ENCODE measurements at regions not wholly inside any gene's neighbourhood (a gene's known extent, or its start where the extent isn't known, plus 50 kb on each side); places are given as distances from the start of the nearest gene placed in this dataset.

DNA sequence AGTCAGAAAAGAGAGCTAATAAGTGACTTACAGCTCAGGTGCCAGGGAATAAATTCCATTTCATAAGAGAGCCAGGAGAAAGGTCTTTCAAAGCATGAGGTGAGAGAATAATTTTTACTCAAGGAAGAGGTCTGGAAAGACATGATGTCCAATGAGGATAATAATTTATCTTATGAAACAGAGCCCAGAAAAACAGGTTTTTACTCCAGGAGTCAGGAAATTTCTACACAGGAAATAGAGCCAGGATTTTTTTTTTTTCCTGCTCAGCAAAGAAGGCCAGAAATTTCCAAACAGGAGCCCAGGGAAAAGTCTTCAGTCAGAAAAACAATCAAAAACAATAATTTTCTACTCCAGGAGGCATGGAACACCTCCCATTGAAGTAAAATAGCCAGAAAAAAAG, 1185.7 kb upstream of the TSPY4 start:
- TF ChIP-seq, protein P1, sequence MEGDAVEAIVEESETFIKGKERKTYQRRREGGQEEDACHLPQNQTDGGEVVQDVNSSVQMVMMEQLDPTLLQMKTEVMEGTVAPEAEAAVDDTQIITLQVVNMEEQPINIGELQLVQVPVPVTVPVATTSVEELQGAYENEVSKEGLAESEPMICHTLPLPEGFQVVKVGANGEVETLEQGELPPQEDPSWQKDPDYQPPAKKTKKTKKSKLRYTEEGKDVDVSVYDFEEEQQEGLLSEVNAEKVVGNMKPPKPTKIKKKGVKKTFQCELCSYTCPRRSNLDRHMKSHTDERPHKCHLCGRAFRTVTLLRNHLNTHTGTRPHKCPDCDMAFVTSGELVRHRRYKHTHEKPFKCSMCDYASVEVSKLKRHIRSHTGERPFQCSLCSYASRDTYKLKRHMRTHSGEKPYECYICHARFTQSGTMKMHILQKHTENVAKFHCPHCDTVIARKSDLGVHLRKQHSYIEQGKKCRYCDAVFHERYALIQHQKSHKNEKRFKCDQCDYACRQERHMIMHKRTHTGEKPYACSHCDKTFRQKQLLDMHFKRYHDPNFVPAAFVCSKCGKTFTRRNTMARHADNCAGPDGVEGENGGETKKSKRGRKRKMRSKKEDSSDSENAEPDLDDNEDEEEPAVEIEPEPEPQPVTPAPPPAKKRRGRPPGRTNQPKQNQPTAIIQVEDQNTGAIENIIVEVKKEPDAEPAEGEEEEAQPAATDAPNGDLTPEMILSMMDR (IDR thresholded peaks at IDR 0.05; ENCODE audit: borderline replicate concordance), result no peak
- H3K4me3 ChIP-seq, result no peak overlapping the region
- H3K9me3 ChIP-seq (replicated peaks), result no peaks in the 10 kb centered on the region
- intact Hi-C loops (cut with micrococcal nuclease), result no loop called here
- H3K27me3 ChIP-seq (ENCODE audit: low read depth), result no peaks in the 10 kb centered on the region
- no peaks in the 10 kb centered on the region for H3K36me3 ChIP-seq
- no peaks in the 10 kb centered on the region for H3K4me1 ChIP-seq
- H3K27ac ChIP-seq (replicated peaks), result peak overlapping the region; percentile 19
- DNase-seq, result no peak

DNA sequence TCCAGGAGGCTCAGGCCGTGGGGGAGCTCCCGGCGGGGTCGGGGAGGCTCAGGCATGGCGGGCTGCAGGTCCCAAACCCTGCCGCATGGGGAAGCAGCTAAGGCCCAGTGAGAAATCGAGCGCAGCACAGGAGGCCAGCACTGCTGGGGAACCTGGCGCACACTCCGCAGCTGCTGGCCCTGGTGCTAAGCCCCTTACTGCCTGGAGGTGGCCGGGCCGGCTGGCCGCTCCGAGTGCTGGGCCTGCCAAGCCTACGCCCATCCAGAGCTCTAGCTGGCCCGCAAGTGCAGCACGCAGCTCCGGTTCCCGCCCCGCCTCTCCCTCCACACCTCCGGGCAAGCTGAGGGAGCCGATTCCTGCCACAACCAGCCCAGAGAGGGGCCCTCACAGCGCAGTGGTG, 1208.7 kb upstream of the TSPY4 start:
- TF ChIP-seq, protein P1 (IDR thresholded peaks at IDR 0.05; ENCODE audit: borderline replicate concordance), result no peak
- no peaks in the 10 kb centered on the region for H3K9me3 ChIP-seq (replicated peaks)

DNA sequence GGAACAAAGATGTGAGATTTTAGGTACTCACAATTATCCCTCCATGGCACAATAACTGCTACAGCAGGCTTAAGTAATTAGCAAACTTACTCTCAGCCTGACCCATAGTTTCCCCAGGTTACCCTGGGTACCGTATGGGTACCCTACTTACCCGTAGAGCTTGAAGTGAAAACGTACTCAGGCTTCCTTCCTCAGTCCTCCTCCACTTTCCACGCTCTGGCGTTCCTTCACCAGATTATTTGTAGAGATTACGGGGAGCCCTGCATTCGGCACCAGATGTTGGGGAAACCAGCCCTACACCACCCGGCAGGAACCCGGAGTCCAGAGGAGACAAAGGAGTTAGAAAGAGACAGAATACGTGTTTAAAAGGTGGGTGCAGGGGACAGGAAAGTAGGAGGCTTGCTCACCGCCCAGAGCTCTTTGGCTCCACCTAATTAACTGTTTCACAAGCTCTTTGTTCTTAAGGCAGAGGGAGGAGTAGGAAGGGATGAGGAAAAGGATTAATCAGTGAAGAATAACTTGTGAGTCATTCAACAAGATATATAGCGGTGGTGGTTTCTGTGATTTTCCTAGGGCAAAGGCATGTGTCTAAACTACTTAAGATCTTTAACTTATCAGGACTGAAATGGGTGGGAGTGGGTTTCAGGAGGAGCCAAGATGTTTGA, 1211.2 kb upstream of the TSPY4 start:
- Histone ChIP-seq H3K36me3 (no peaks in the 10 kb centered on the region), H3K4me3 (no peak overlapping the region), H3K27me3 (ENCODE audit: low read depth) (no peaks in the 10 kb centered on the region), H3K27ac (replicated peaks) (no peak overlapping the region), H3K9me3 (replicated peaks) (no peaks in the 10 kb centered on the region), H3K4me1 (no peaks in the 10 kb centered on the region)
- no peak for DNase-seq
- TF ChIP-seq, protein P1 (IDR thresholded peaks at IDR 0.05; ENCODE audit: borderline replicate concordance), result no peak
- intact Hi-C loops (cut with micrococcal nuclease), result no loop called here

More for the DNA sequence above, 1208.7 kb upstream of the TSPY4 start:
- no peaks in the 10 kb centered on the region for H3K4me1 ChIP-seq
- H3K27me3 ChIP-seq (ENCODE audit: low read depth), result no peaks in the 10 kb centered on the region
- DNase-seq, result no peak
- intact Hi-C loops (cut with micrococcal nuclease), result no loop called here
- H3K36me3 ChIP-seq, result no peaks in the 10 kb centered on the region
- no peak overlapping the region for H3K27ac ChIP-seq (replicated peaks)
- H3K4me3 ChIP-seq, result no peak overlapping the region

DNA sequence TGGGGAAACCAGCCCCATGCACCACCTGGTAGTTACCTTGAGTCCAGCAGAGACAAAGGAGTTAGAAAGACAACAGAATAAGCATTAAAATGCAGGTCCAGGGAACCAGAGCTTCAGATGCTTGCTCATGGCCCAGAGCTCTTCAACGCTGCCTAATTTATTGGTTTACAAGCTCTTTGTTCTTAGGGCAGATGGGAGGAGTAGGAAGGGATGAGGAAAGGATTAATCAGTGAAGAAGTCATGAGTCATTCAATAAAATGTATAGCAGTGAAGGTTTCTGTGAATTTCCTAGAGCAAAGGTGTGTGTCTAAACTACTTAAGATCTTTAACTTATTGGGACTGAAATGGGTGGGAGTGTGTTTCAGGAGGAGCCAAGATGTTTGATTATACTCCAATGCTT, 1210.3 kb upstream of the AMELY start:
- Histone ChIP-seq H3K36me3 (no peaks in the 10 kb centered on the region), H3K9me3 (replicated peaks) (no peaks in the 10 kb centered on the region), H3K27ac (replicated peaks) (no peak overlapping the region), H3K27me3 (ENCODE audit: low read depth) (no peaks in the 10 kb centered on the region), H3K4me3 (no peak overlapping the region), H3K4me1 (no peaks in the 10 kb centered on the region)
- DNase-seq, result no peak
- intact Hi-C loops (cut with micrococcal nuclease), result no loop called here
- TF ChIP-seq, protein P1 (IDR thresholded peaks at IDR 0.05; ENCODE audit: borderline replicate concordance), result no peak

DNA sequence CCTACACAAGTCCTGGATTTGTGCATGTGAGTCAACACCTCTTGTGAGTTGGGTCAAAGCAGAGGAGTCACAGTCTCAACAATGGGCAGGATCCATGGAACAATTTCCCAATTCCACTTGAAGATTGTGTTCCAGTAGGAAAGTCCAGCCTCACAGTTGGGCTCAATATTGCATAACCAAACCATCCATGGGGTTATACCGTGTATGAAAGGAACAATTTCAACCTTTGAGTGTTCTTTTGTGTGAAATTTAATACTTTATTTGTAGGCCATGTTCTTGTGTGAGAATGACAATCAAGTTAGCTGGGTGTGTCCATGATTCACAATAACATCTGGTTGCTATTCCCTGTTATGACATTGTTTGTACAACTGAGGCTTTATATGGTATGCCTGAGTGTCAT, 1182.9 kb upstream of the AMELY start:
- TF ChIP-seq, protein P1 (IDR thresholded peaks at IDR 0.05; ENCODE audit: borderline replicate concordance), result no peak
- Histone ChIP-seq H3K4me3 (no peak overlapping the region), H3K36me3 (no peaks in the 10 kb centered on the region), H3K4me1 (no peaks in the 10 kb centered on the region), H3K27me3 (ENCODE audit: low read depth) (no peaks in the 10 kb centered on the region), H3K27ac (replicated peaks) (no peak overlapping the region), H3K9me3 (replicated peaks) (no peaks in the 10 kb centered on the region)
- no peak for DNase-seq
- intact Hi-C loops (cut with micrococcal nuclease), result no loop called here
